COLO829 (cell line): ENCODE measurements at regions not wholly inside any gene's neighbourhood (a gene's known extent, or its start where the extent isn't known, plus 50 kb on each side); places are given as distances from the start of the nearest gene placed in this dataset.
"Not testable (repeated sequence)": the region's sequence is repeated elsewhere in the genome, so short reads cannot be mapped to it uniquely, and the experiment has no call there.

Experiments used
- DNase-seq: peaks from one replicate; pipeline ENCODE4 v3.0.0; 2012; ENCODE audit warnings: low spot score

DNA sequence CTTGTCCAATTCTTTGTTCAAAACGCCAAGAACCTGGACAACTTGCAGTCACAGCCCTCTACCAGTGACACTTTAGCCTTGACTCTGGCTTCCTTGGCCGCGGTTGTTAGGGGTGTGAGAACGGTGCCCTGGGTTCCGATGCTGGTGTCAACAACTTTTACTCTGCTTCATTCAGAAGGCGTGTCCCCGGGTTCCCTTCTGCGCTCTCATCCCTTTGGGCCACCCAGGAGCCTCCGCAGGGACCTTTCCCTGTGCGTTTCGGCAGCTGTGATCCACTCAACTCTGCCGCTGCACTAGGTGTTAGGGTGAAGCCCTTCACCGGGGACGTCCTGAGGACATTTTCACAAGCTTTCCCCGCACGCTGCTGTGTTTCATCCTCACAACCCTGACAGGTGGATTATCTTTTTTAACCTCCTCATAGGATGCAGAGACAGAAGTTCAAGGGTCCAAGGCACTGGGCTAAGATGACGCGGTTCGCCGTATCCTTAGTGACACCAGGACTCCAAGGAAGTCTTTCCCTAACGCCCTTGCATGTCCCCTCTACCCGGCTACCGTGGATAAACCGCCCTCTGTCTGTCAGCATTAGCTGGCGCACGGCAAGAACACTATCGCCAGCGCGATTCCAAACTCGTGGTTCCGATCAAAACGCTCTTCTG lies 133.5 kb upstream of the SHH start:
- DNase-seq, result no peak

DNA sequence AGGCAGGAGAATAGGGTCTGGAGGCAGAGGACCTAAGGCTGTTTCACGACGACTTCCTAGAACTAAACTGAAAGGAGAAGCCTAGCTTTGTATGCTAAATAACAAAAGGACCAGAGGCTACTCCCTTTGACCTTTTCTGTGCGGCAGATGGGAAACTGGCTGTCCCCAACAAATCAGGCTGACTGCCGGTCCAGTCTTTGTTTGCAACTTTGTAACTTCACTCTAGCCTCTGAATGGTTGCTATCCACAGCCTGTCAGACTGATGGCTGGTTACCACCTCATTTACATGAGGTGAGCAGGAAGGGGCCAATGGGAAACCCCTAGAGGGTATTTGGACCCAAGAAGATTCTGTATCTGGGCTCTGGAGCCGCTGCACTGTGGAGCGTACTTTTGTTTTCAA lies 132.6 kb upstream of the SHH start:
- no peak for DNase-seq

DNA sequence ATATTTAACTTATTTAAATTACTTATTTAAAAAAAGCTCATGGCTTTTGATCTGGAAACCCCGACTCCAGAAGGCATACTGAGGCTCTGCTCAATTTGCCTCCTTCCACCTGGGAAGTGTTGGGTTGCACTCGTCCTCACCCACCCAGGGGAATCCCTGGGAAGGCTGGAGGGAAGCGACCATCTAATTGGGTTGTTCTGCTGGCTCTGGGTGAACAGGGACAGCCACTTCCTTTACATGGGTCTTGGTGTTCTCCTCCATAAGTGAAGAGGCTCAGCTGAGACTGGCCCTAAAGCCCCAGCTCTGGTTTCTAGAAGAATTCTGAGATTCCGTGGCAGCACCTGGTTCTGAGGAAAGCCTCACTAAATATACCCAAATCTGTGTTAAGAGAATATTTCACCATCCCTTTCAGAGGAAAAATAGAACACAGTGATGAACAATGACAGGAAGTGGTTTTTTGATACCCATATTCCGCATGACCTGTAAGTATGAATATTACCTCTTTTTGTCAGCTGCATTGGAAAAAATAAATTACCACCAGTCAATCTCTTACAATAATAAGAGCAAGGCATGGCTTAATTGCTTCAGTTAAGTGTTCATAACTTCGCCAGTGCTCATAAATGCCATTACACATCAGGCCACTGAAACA lies 131.1 kb upstream of the SHH start:
- no peak for DNase-seq

DNA sequence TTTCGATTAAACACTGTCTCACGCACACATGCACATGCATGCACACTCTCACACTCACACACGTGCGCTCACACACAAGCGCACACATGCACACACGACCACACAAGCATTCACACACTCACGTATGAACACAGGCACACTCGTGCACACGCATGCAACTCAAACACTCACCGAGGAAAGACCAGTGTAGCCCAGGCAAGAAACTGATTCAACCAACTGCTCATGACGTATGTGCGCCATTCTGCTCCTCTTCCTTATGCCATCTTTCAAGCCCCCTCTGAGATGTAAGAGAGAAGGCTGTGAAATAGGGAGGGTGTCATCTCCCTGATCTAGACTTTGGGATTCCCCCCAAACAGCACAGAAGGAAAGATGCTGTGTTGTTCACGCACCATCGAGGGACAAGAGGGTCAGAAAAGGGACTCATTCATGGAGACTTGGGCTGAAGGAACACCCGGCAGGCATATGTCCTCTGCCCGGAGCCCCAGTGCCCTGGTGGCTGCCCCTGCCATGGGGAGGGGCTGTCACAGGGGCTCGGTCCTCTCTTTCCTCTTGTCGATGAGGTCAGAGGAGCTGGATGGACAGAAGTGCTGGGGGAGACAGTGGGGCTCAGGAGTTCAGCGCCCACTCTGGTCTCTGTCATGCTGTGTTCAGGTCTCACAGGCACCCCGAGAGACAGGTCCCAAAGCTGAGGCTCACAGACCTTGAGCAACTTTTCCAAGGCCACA lies 130.1 kb upstream of the SHH start:
- DNase-seq, result no peak

DNA sequence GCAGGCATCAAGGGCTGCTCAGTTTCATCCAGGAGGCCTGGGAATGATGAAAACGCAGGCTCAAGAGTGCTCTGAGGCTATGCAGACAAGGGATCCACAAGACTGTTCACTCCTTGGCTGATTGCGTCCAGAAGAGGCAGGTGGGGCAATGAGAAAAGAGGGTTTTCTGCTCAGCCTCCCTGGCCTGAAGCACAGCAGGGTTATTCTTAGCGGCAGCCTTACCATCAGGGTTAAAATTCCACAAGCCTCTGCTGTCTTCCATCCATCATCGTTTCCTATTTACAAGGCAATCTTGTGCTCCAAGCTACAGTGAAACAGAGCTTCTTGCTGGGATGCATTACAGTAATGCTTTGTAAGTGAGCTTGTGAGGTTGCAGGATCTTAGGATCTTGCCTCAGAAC lies 129.4 kb upstream of the SHH start:
- no peak for DNase-seq

DNA sequence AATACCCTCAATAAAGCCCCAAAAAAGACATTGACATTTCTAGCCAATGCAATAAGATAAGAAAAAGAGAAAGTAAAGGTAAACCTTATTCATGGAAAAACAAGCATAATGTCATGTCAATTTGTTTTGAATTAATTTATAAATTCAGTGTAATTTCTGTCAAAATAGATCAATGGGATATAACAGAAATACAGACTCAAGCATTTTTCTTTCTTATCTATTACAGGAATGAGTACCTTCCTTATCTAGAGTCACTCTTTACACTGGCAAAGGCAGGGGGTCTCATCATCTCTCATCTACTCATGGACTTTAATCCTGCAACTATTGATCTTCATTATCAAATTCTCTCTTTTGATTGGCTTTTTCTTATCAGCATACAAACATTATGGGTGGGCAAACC lies 127.1 kb upstream of the SHH start:
- DNase-seq, result no peak

DNA sequence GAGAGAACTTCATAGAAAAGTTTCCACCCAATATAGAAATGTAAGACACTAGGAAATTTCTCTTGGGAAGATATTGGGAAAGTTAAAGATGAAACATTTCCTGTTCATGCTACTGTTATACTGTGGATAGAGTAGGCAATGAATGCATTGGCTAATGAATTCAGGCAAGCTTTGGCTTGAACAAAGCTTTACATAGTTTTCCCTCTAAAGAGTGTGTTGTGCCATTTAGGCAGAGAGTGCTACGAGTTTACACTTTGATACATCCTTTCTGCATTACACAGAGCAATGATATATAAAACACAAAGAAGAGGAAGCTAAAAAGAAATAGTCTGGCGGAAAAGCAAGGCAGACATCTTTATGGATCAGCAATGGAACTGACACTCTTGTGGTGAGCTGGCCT lies 125.9 kb upstream of the SHH start:
- DNase-seq, result no peak

DNA sequence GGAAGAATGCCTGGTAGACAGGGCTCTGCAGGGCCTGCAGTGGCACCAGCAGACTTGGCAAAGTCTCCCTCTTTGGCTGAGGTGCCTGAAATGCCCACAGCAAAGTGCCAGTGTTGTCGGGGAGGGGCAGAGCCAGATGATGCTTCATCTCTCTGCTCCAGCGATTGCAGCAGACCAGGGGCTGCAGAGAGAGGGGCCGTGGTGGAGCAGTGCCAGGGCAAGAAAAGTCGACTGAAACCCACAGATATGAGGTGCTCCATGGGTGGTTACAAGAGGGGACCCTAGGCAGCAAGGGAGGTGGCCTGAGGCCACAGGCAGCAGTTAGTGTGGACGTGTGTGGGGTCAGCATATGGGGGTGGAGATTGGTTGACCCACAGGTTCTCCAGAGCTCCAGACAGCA lies 123.5 kb upstream of the SHH start:
- DNase-seq, result no peak

DNA sequence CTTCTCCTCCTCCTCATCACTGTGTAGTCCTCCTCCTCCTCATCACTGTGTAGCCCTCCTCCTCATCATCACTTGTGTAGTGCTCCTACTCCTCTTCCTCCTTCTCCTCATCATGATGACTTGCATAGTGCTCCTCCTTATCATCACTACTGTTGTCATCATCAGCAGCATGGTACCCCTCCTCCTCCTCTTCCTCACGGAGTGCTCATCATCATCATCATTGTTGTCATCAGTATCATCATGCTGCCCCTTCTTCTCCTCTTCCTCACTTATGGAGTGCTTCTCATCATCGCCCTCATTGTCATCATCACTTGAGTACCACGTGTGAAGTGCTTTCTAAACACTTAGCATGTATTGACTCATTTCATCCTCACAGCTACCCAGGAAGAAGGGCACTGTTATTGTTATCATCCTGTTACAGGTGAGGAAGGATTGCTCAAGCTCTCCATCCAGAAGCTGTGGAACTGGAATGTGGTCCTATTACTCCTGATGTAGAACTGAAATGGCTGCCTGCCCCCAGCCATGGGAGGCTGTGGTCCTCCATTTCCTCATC lies 122.8 kb upstream of the SHH start:
- no peak for DNase-seq

DNA sequence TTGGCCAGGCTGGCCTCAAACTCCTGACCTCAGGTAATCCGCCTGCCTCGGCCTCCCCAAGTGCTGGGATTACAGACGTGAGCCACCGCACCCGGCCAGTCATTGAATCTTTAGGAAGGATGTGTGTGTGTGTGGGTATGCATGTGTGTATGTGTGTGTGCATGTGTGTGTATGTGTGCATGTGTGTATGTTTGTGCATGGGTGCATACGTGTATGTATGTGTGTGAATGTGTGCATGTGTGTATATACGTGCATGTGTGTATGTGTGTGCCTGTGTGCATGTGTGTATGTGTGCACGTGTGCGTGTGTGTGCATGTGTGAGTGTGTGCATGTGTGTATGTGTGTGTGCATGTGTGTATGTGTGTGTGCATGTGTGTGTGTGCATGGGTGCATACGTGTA lies 120.1 kb upstream of the SHH start:
- DNase-seq, result not testable (repeated sequence)

DNA sequence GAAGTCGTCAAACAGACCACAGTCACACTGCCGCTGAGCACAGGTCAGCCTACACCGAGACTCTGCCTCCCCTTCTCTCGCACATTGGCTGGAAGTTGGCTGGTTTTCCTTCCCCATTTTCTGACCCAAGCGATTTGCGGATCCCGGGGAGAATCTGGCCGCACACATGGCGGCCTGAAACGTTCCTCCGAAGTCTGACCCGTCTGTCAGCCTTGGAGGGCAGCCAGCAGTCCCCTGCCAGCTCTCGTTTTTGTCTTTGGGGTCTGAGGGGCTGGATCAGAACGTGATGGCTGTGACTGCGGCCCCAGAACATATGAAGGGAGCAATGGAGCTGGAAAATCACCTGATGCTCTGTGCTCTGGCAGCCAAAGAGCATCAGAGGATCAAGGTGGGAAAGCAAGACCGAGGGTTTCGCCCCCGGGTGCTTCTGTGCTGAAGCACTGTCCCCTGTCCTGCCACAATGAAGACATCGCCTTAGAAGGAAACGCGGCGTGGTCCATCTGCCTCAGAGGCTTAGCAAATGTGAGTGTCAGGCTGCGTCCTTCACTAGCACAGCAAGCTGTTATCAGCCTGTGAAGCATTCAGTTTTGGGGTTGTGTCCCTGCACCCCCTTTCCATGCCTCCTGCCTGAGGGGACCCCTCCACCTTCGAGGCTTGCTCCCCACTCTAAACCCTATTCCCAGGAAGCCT lies 119.3 kb upstream of the SHH start:
- DNase-seq, result no peak

DNA sequence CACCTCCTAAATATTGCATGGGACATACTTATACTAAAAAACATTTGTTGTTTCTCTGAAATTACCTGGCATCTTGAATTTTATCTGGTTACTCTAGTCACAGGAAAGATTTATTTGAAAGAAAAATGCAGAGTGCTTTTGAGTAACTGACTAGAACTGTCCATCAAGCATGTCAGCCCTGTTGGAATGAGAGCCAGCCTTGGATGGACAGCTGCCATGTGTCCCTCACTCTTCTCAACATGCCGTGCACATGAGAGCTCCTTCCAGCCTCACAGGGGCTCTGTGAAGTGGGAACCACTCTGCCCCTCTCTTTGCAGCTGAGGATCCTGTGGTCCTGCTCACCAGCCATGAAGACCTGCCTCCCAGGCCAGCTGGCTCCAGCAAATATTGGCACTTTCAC lies 118.3 kb upstream of the SHH start:
- no peak for DNase-seq

DNA sequence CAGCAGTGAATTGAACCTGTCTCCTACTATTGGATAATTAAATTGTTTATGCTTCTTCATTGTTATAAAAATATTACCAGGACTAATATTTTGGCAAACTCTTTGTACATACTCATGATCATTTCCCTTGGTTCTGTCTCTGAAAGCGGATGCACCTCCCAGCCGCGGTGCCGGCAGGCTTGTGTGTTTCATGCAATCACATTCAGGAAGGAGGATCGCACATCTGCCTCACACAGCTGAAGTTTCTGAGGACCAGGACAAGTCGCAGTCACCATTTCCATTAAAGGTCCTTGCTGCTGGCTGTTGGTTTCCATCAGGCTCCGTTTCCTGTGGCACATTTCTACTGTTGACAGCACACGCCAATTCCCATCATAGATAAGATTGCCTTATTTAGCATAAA lies 117.8 kb upstream of the SHH start:
- no peak for DNase-seq

DNA sequence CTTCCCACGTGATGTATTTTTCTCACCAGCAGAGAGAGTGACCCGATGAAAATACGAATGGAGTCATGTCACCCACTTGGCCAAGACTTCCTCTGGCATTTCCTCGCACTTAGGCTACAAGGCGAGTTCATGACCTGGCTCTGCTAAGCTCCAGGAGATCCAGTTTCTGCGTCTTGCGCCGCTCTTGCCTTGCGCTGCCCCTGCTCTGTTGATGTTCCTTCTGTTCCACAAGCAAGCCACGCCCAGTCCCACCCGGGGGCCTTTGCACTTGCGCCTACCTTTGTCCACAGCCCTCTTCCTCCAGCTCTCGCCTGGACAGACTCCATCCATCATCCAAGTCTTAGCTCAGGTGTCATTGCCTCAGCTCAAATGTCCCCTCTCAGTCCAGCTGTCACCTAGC lies 116.3 kb upstream of the SHH start:
- DNase-seq, result no peak

DNA sequence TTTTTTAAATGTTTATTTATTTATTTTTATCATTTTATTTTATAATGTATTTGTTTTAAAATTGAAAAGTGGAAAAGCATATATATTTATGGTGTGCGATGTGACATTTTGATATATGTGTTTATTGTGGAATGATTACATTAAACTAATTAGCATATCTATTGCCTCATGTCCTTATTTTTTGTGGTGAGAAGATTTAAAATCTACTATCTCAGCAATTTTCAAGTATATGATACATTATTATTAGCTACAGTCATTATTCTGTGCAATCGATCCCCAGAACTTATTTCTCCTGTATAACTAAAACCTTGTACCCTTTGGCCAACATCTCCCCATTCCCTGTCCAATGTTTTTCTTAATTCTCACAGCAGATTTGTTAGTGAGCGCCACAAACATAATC lies 115.6 kb upstream of the SHH start:
- DNase-seq, result no peak

DNA sequence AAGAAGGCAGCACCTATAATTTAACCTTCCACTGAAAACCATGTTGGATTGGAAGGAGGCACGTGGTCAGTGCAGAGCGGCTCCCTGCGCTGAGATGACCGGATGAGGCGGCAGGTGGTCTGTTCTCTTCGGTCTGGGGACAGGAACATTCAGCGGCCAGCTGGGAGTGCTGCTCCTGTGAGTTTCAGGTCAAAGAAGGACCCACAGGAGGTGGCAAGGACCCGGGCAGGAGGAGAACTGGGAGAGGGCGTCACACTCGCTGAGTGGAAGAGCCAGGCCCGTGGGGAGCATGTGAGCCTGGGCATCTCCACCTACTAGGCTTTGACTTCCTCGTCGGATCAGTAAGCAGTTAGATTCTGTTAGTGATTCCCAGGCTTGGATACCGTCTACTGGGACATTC lies 113.4 kb upstream of the SHH start:
- no peak for DNase-seq

DNA sequence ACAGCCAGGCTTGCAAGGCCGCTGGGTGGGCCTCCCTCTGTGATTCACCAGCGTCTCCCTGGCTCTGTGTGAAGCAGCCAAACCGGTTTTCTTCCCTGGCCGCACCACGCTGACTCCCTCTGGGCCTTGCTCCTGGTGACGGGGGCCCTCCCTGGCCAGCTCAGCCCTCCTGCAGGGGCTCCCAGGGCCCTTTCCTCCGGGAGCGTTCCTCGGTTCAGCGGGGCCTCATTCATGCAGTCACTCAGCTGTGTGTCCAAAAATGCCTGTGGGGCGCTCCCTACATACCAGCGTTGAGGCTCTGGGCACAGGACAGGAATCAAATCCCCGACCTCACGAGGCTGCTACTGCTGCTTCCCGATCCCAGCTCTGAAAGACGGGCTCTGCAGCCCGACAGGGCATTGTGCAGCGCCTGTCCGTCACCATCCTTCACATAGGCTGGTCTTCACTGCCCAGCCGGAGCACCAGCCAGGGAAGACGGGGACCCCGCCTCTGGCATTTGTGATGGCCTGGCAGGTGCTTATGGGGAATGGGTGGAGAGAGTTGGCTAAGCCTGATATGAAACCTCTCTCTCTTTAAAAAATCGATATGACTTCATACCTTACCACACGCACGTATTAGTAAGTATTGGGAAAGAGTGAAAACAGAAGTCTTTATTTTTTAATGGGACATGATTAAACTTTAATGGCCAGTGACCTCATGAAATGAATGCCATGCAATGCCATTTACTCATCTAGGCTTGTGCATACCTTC lies 110.0 kb upstream of the SHH start:
- DNase-seq, result no peak

DNA sequence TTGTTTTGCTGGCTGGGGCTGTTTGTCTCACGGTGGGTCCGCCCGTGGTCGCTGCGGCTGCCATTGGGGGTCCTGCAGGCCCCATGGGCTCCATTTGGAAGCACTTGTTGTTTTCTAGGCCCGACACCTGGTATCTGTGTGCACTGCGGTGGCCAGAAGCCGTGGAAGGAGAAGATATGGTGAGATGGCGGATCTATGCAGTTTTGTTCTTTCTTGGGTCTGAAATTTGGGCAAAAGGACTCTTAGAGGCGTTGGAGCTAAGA lies 109.5 kb upstream of the SHH start:
- DNase-seq, result no peak

DNA sequence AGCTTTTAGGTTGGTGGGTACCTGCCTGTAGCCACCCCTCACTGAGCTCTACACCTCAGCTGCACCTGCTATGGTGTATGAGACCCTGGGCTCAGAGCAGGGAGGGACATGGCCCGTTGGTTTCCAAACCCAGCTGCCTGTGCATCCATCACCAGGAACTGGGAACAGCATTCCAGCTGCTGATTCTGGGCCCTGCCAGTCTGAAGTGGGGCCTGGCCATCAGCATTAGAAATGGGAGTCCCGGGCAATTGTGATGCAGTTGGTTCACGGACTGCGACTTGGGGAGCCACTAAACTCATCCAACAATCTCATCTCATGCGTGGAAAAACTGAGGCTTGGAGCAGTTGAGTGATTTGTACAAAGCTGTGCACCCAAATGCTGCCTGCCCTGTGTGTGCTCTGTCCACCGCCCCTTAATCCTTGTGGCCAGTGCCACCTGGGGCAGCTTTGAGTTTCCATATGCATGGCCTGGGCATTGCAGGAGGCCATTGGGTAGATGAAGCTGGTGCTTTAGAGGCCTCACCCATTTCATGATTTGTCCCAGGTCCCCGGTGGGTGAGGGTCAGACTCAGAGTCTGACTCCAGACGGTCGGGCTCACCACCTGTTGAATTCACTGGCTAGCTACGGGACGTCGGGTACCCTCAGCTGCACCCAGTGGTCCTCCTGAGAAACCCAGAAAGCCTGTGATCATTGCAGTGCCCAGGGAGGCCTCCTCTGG lies 109.0 kb upstream of the SHH start:
- no peak for DNase-seq

DNA sequence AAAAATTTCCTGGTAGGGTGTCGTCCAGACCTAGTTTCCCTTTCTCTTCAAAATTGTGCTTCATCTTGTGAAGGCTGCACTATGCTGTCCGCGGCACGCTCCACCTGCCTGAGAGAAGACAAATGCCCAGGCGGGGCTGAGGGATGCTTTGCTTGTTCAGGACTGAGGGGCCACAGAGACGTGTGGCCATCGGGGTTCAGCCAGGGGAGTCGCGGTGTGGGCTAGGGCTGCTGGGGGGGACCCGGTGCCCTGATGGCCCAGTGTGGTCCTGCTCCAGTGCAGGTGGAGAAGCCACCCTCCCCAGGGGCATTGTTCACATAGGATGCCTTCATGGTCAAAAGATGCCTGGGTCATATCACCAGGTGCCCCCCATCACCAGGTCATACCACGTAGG lies 107.8 kb upstream of the SHH start:
- no peak for DNase-seq

DNA sequence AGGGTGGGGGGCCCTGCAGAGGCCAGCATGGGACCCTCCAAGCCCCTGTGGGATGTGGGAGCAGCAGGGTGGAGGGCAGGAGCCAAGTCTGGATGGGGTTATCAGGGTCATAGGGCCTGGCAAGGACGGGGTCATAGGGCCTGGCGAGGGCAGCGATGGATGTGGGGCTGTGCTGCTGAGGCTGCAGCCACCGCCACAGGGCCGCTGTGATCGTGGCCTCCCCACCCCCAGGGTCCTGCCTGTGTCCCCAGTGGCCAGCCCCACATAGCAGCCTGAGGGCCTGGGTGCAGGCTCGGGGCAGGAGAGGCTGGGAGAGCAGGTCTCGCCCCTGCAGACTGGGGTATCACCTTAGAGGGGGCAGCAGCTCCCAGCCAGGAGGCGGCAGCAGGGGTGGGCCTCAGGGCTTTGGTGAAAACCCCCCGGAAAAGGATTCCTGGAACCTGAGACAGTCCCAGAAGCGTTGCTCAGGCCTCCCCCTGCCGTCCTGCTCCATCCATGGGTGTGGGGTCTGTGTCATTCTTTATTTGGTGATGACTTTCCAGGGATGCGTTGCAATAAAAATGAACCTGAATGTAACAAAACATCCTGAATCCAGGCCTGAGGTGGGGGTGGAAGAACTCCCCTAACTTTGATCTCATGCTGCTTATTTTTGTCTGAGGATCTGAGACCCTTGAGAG lies 107.3 kb upstream of the SHH start:
- no peak for DNase-seq
